Liver (tissue), 3 donors: ENCODE measurements at regions not wholly inside any gene's neighbourhood (a gene's known extent, or its start where the extent isn't known, plus 50 kb on each side); places are given as distances from the start of the nearest gene placed in this dataset.

Experiments used
- CTCF ChIP-seq: fragments of 150-350 bp; IDR thresholded peaks from 2 replicates; pipeline ENCODE4 v1.5.1; 2017; ENCODE audit warnings: improper control_type of control experiment, low read depth, low read length; ENCODE audit not compliant: missing input control
- EGR1 ChIP-seq, 2 donors: IDR thresholded peaks; 2 replicates each; pipeline ENCODE4 v1.6.1; 2016 to 2018; ENCODE audit warnings: antibody characterized with exemption in 2 of 2, low read depth in 2 of 2
- MAX ChIP-seq: IDR thresholded peaks from 2 replicates; pipeline ENCODE4 v1.6.1; 2016; ENCODE audit warnings: antibody characterized with exemption
- TAF1 ChIP-seq: conservative IDR thresholded peaks from 2 replicates; pipeline ENCODE4 v1.6.1; 2016; ENCODE audit warnings: antibody characterized with exemption, mild to moderate bottlenecking
- YY1 ChIP-seq: IDR thresholded peaks from 2 replicates; pipeline ENCODE4 v1.6.1; 2016; ENCODE audit warnings: antibody characterized with exemption, mild to moderate bottlenecking
- donor health status: healthy.
- donor health status: healthy.

- no peak for TF ChIP-seq MAX
- no peak for TF ChIP-seq CTCF
- no peak for TF ChIP-seq YY1
- TF ChIP-seq TAF1: no peak
- no peak for TF ChIP-seq EGR1 (IDR thresholded peaks at IDR 0.05; ENCODE audit: low read depth in 2 of 2)
Measured at GRCh38 chr5:52269401-52269800, 518.3 kb upstream of the ITGA1 start.
